CD4-positive, alpha-beta T cell (primary cell): ENCODE measurements at regions not wholly inside any gene's neighbourhood (a gene's known extent, or its start where the extent isn't known, plus 50 kb on each side); places are given as distances from the start of the nearest gene placed in this dataset.

ENCODE experiments used
- ATAC-seq: fragments of 200-7000 bp; cut with Tn5 transposase; one replicate; pipeline ENCODE4 v1.10.0; 2022; ENCODE audit warnings: mild to moderate bottlenecking; ENCODE audit not compliant: poor library complexity
- CTCF ChIA-PET: fragments of 350-600 bp; sonication (Branson Sonifier 250); formaldehyde crosslinking; loops from one replicate; lab custom pipeline; 2021; ENCODE audit warnings: antibody characterized with exemption, inconsistent platforms; lab: Charles Lee
- POLR2A ChIA-PET: fragments of 350-600 bp; sonication (Branson Sonifier 250); formaldehyde crosslinking; loops from one replicate; lab custom pipeline; 2021; ENCODE audit warnings: antibody characterized with exemption, inconsistent platforms; lab: Charles Lee
- DNase-seq, 14 experiments: peaks; one replicate each; pipeline ENCODE4 v3.0.0-alpha.2; 2013 to 2020; ENCODE audit warnings: mixed read lengths in 2 of 14
- H3K27ac ChIP-seq, 2 donors: one replicate each; pipeline versions ENCODE4 v1.5.1 to v1.7.0; 2013; ENCODE audit warnings: low read length in 2 of 2, low read depth in 1 of 2, mild to moderate bottlenecking in 1 of 2
- H3K27me3 ChIP-seq, 2 experiments: 1 replicate in 1 of 2; 2 replicates in 1 of 2; pipeline versions ENCODE4 v1.6.1 to v1.7.0; 2013; ENCODE audit warnings: low read length in 2 of 2, control low read depth in 1 of 2, mild to moderate bottlenecking in 1 of 2, moderate library complexity in 1 of 2; ENCODE audit not compliant: insufficient read depth in 2 of 2, control insufficient read depth in 1 of 2
- H3K36me3 ChIP-seq: one replicate; pipeline ENCODE4 v1.6.1; 2013; ENCODE audit warnings: low read length, control low read depth; ENCODE audit not compliant: insufficient read depth
- H3K4me1 ChIP-seq: one replicate; pipeline ENCODE4 v1.6.1; 2013; ENCODE audit warnings: low read length, control low read depth; ENCODE audit not compliant: insufficient read depth
- H3K4me3 ChIP-seq: one replicate; pipeline ENCODE4 v1.5.1; 2013; ENCODE audit warnings: mild to moderate bottlenecking, low read length, moderate library complexity
- H3K9me3 ChIP-seq, 2 experiments: 1 replicate in 1 of 2; 2 replicates in 1 of 2; pipeline versions ENCODE4 v1.6.1 to v1.7.0; 2013; ENCODE audit warnings: low read length in 2 of 2, mild to moderate bottlenecking in 2 of 2, control low read depth in 1 of 2, moderate library complexity in 1 of 2; ENCODE audit not compliant: control insufficient read depth in 1 of 2, insufficient read depth in 1 of 2
- H3K27ac Mint-ChIP-seq: one replicate; pipeline ENCODE4 v1.8.0; 2020; ENCODE audit warnings: mixed read lengths
- H3K27me3 Mint-ChIP-seq: one replicate; pipeline ENCODE4 v1.8.0; 2021; ENCODE audit warnings: mixed read lengths
- H3K36me3 Mint-ChIP-seq: one replicate; pipeline ENCODE4 v1.8.0; 2021; ENCODE audit warnings: low read depth, mixed read lengths
- H3K4me1 Mint-ChIP-seq: one replicate; pipeline ENCODE4 v1.8.0; 2021; ENCODE audit warnings: low read depth, mixed read lengths
- H3K4me3 Mint-ChIP-seq: one replicate; pipeline ENCODE4 v1.8.0; 2020; ENCODE audit warnings: mild to moderate bottlenecking, mixed read lengths
- H3K9me3 Mint-ChIP-seq: one replicate; pipeline ENCODE4 v1.8.0; 2020; ENCODE audit warnings: mixed read lengths
- intact Hi-C, 2 experiments: fragments of 100-400 bp; cut with DNase I in 1 of 2; cut with micrococcal nuclease in 1 of 2; formaldehyde crosslinking; loops; one replicate each; pipeline versions ENCODE4 v1.15.1 to v1.9.0; 2023 to 2025; cut with DNase I, micrococcal nuclease
- TF ChIP-seq, protein P1 (sequence below): fragments of 200-600 bp; IDR thresholded peaks from one replicate; pipeline ENCODE4 v1.8.0; 2022; ENCODE audit warnings: antibody characterized with exemption, mild to moderate bottlenecking

DNA sequence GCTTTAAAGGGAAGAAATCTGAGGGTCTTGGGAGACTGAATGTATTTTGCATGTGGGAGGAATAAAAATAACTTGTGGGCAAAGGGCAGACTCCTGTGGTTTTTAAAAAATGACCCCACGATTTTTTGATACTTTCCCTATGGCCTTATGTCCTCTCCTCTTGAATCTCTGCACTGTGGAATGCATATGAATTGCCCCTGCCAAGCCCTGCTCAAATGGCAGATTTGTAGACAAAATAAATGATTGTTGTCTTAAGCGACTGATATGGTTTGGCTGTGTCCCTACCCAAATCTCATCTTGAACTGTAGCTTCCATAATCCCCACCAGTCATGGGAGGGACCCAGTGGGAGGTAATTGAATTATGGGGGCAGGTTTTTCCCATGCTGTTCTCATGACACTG lies 223.8 kb downstream of the DACT1 start:
- Mint-ChIP-seq H3K27ac (no peak overlapping the region), H3K4me3 (no peak overlapping the region), H3K36me3 (no peaks in the 10 kb centered on the region), H3K27me3 (peaks cover 16% of the 10 kb centered on the region), H3K9me3 (peaks cover 12% of the 10 kb centered on the region), H3K4me1 (no peaks in the 10 kb centered on the region)
- no peak for DNase-seq
- intact Hi-C loops, result no loop called here
- ChIA-PET CTCF (interaction anchor here (1.3 kb wide), 1 partner anchor 361 kb away, joined by 3 read pairs; no protein-coding TSS in a partner anchor), POLR2A (no interaction called here)
- Histone ChIP-seq H3K36me3 (no peaks in the 10 kb centered on the region), H3K27ac (no peak overlapping the region), H3K27me3 (peaks cover 0 to 2% of the 10 kb centered on the region in 2 experiments), H3K4me3 (no peak overlapping the region), H3K4me1 (no peaks in the 10 kb centered on the region), H3K9me3 (peaks cover 8 to 11% of the 10 kb centered on the region in 2 experiments)
- TF ChIP-seq, protein P1, sequence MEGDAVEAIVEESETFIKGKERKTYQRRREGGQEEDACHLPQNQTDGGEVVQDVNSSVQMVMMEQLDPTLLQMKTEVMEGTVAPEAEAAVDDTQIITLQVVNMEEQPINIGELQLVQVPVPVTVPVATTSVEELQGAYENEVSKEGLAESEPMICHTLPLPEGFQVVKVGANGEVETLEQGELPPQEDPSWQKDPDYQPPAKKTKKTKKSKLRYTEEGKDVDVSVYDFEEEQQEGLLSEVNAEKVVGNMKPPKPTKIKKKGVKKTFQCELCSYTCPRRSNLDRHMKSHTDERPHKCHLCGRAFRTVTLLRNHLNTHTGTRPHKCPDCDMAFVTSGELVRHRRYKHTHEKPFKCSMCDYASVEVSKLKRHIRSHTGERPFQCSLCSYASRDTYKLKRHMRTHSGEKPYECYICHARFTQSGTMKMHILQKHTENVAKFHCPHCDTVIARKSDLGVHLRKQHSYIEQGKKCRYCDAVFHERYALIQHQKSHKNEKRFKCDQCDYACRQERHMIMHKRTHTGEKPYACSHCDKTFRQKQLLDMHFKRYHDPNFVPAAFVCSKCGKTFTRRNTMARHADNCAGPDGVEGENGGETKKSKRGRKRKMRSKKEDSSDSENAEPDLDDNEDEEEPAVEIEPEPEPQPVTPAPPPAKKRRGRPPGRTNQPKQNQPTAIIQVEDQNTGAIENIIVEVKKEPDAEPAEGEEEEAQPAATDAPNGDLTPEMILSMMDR, result no peak
- no peak for ATAC-seq

DNA sequence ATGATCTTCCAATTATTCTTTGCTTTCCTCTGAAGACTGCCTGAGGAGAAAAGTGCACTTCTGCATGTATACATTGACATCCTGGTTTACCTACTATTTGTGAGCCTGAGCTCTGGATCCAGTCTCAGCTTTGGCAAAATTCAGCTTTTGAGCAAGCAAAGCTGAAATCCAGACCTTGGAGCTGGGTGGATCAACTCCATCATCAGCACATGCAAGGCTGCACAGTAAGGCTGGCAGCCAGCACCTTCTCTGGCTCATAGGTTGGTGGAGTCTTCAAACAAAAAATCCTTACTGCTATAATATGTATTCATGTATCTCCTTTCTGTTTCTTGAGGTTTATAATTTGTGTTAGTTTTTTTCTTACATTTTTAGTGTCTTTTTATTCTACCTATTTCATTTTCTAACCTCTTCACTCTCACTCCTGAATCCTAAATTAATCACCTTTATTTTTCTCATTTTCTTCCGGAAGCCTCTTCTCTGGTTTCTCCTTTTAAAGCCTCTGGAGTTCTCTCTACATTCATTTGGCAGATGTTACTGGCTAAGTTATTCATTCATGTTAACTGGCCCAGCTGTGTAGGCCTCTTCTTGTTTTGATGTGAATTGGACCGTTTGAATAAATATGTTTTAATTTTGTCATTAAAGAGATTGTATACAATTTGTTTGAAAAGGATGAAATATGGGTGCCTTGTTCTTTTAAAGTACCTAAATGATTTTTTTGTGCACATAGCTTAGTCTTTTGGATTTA lies 224.8 kb downstream of the DACT1 start:
- DNase-seq, result no peak
- CTCF ChIA-PET, result interaction anchor here (1.3 kb wide), 1 partner anchor 362 kb away, joined by 3 read pairs; no protein-coding TSS in a partner anchor
- no peaks in the 10 kb centered on the region for H3K36me3 Mint-ChIP-seq

DNA sequence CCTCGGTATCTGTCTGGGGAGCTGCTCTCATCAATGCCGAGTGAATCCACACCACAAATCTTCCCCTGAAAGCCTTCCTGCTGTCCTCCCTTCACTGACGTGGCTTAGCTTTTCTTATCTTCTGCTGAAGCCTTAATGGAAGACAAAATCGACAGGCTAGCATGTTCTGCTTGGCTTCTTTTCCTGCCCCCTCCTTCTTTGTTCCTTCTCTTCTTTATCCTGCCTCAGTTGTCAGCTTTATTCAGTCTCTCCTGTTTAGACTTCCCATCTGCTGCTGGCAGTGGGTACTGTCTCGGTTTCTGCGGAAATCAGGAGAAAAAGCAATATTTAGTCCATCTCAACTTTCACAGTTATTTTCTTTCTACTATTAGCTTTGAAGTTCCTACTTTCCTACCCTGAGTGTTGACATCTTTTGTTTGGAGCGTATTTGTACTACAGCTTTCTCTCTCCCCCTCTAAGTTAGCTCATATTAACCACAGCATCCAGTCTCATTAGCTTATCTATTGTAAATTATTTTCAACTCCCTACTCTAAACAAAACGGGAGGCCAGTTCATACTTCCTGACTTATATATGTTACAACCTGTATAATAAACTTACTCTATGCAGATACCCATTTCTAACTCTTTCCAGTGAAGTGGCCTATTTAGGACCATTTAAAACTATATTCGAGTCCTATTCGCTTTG lies 226.0 kb downstream of the DACT1 start:
- TF ChIP-seq, protein P1, result no peak
- no peak overlapping the region for H3K4me3 Mint-ChIP-seq
- ATAC-seq (no peak), DNase-seq (no peak)
- no peaks in the 10 kb centered on the region for H3K36me3 Mint-ChIP-seq
- H3K9me3 Mint-ChIP-seq, result peaks cover 7% of the 10 kb centered on the region
- intact Hi-C loops, result no loop called here
- H3K27ac Mint-ChIP-seq, result no peak overlapping the region
- Histone ChIP-seq H3K4me1 (no peaks in the 10 kb centered on the region), H3K27me3 (peaks cover 0 to 2% of the 10 kb centered on the region in 2 experiments), H3K36me3 (no peaks in the 10 kb centered on the region), H3K9me3 (peaks cover 3 to 11% of the 10 kb centered on the region in 2 experiments), H3K27ac (no peak overlapping the region), H3K4me3 (no peak overlapping the region)
- ChIA-PET POLR2A (no interaction called here), CTCF (no interaction called here)
- H3K27me3 Mint-ChIP-seq, result peaks cover 16% of the 10 kb centered on the region
- H3K4me1 Mint-ChIP-seq, result no peaks in the 10 kb centered on the region

More for the DNA sequence above, 224.8 kb downstream of the DACT1 start:
- Mint-ChIP-seq H3K9me3 (peaks cover 12% of the 10 kb centered on the region), H3K27me3 (peaks cover 16% of the 10 kb centered on the region), H3K27ac (no peak overlapping the region), H3K4me3 (no peak overlapping the region), H3K4me1 (no peaks in the 10 kb centered on the region)
- peaks cover 8 to 11% of the 10 kb centered on the region in 2 experiments for H3K9me3 ChIP-seq
- H3K36me3 ChIP-seq, result no peaks in the 10 kb centered on the region
- ATAC-seq, result no peak
- peaks cover 0 to 2% of the 10 kb centered on the region in 2 experiments for H3K27me3 ChIP-seq
- no peaks in the 10 kb centered on the region for H3K4me1 ChIP-seq
- intact Hi-C loops, result no loop called here
- POLR2A ChIA-PET, result no interaction called here
- no peak overlapping the region for H3K27ac ChIP-seq
- H3K4me3 ChIP-seq, result no peak overlapping the region
- TF ChIP-seq, protein P1, result no peak
